Body of pancreas (tissue), 4 donors: ENCODE measurements at regions not wholly inside any gene's neighbourhood (a gene's known extent, or its start where the extent isn't known, plus 50 kb on each side); places are given as distances from the start of the nearest gene placed in this dataset.

Experiments
- ATAC-seq: fragments of 150-250 bp; one replicate; pipeline ENCODE4 v1.9.1; 2016
- DNase-seq, 4 donors: peaks; one replicate each; pipeline ENCODE4 v3.0.0-alpha.2; 2019
- H3K27ac ChIP-seq, 4 donors: fragments of 200-600 bp; sonication (generic); 1 replicate in 3 of 4; 2 replicates in 1 of 4; pipeline versions ENCODE4 v1.5.1 to v1.6.1; 2016 to 2019; ENCODE audit warnings: mild to moderate bottlenecking in 1 of 4, mixed read lengths in 1 of 4, moderate library complexity in 1 of 4
- H3K27me3 ChIP-seq, 2 donors: fragments of 200-600 bp; sonication (generic); one replicate each; pipeline ENCODE4 v1.6.0; 2016; ENCODE audit warnings: mild to moderate bottlenecking in 1 of 2
- H3K36me3 ChIP-seq, 2 donors: fragments of 200-600 bp; sonication (generic); replicated peaks in 1 of 2; 2 replicates each; pipeline ENCODE4 v1.5.1; 2016; ENCODE audit warnings: low read depth in 2 of 2; ENCODE audit not compliant: insufficient read depth in 1 of 2
- H3K4me1 ChIP-seq: fragments of 200-600 bp; sonication (generic); one replicate; pipeline ENCODE4 v1.6.0; 2016
- H3K4me3 ChIP-seq, 2 donors: fragments of 200-600 bp; sonication (generic); 1 replicate in 1 of 2; 2 replicates in 1 of 2; pipeline ENCODE4 v1.5.1; 2016 to 2019
- H3K9me3 ChIP-seq, 3 donors: fragments of 200-600 bp; sonication (generic); 1 replicate in 2 of 3; 2 replicates in 1 of 3; pipeline ENCODE4 v1.5.1; 2016
- POLR2A ChIP-seq, 3 donors: fragments of 450-650 bp; IDR thresholded peaks; one replicate each; pipeline ENCODE4 v1.6.1; 2016; ENCODE audit warnings: antibody characterized with exemption in 3 of 3, mild to moderate bottlenecking in 2 of 3
- WGBS, 2 donors: methylation state at CpG; one replicate each; pipeline ENCODE4 v1.1.5; 2017; 5-methylcytosine and 5-hydroxymethylcytosine counted together
- intact Hi-C: fragments of 100-400 bp; cut with DNase I; formaldehyde crosslinking; loops from one replicate; pipeline ENCODE4 v1.15.1; 2023
- TF ChIP-seq, protein P1 (sequence below), 7 experiments: fragments of 450-650 bp in 4 of 7; fragments of 200-600 bp in 3 of 7; sonication (generic) in 3 of 7; IDR thresholded peaks; one replicate each; pipeline ENCODE4 v1.5.1; 2016 to 2019; ENCODE audit warnings: antibody characterized with exemption in 7 of 7

DNA sequence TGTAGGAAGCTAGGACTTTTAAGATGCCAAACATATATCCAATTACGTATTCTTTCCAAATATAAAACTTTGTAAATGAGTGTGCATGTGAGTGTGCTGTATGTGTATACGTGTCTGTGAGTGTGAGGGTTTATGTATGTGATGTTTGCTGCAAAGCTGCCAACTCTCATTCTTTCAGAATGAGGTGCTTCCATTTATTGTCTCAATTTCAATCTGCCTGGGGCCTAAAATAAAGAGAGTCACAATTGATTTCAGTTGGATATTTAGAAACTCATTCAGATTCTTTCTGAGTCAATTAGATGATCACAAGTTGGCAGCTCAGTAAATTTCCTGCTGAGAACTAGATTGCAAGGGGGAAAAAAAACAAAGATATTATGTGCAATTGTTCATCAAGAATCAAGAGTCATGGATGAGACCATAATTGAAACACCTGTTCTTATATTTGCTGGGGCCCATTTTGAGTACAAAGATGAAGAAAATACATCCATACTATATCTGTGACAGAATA is 621.2 kb upstream of the ACVR2A start:
- Histone ChIP-seq H3K27me3 (no peaks in the 10 kb centered on the region), H3K4me1 (no peaks in the 10 kb centered on the region), H3K9me3 (no peaks in the 10 kb centered on the region), H3K27ac (no peak overlapping the region), H3K36me3 (no peaks in the 10 kb centered on the region), H3K4me3 (no peak overlapping the region)
- intact Hi-C loops = no loop called here
- TF ChIP-seq, protein P1, sequence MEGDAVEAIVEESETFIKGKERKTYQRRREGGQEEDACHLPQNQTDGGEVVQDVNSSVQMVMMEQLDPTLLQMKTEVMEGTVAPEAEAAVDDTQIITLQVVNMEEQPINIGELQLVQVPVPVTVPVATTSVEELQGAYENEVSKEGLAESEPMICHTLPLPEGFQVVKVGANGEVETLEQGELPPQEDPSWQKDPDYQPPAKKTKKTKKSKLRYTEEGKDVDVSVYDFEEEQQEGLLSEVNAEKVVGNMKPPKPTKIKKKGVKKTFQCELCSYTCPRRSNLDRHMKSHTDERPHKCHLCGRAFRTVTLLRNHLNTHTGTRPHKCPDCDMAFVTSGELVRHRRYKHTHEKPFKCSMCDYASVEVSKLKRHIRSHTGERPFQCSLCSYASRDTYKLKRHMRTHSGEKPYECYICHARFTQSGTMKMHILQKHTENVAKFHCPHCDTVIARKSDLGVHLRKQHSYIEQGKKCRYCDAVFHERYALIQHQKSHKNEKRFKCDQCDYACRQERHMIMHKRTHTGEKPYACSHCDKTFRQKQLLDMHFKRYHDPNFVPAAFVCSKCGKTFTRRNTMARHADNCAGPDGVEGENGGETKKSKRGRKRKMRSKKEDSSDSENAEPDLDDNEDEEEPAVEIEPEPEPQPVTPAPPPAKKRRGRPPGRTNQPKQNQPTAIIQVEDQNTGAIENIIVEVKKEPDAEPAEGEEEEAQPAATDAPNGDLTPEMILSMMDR (IDR thresholded peaks at IDR 0.05) = no peak
- no peak for ATAC-seq
- 90% methylated on average over 2 of the region's 2 CpGs for WGBS, 2 donors
- no peak for DNase-seq

- intact Hi-C loops = no loop called here
Measured at GRCh38 chr2:147223119-147223518, 621.7 kb upstream of the ACVR2A start.

GRCh38 chr2:147222506-147222905 is 622.3 kb upstream of the ACVR2A start:
- no peak for ATAC-seq
- DNase-seq = no peak

More at GRCh38 chr2:147223119-147223518, 621.7 kb upstream of the ACVR2A start:
- H3K4me3 ChIP-seq = no peak overlapping the region
- no peaks in the 10 kb centered on the region for H3K36me3 ChIP-seq
- no peaks in the 10 kb centered on the region for H3K9me3 ChIP-seq
- H3K27ac ChIP-seq = no peak overlapping the region
- ATAC-seq (no peak), DNase-seq (no peak)
- H3K4me1 ChIP-seq = no peaks in the 10 kb centered on the region
- H3K27me3 ChIP-seq = no peaks in the 10 kb centered on the region
- TF ChIP-seq, protein P1 (IDR thresholded peaks at IDR 0.05) = no peak
- no peak for TF ChIP-seq POLR2A (IDR thresholded peaks at IDR 0.05)

DNA sequence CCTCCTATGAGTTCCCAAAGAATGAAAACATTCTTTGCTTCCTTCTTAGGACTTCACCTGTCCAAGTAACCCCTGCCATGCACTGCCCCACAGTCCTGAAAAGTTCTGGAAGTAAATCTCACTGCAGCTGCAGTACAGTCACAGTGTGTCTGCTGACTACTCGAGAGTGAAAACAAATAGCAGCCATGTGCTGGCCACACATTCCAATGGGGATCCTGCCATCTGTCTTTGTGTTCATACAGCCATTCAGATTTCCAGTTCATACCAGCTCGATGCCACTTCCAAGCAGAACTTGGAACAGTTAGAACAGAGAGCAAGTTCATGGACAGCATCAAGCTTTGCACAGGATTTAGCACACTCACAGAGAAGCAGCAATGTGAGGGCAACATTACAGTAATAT is 629.9 kb upstream of the ACVR2A start:
- intact Hi-C loops = no loop called here
- Histone ChIP-seq H3K36me3 (no peaks in the 10 kb centered on the region), H3K9me3 (no peaks in the 10 kb centered on the region), H3K27me3 (no peaks in the 10 kb centered on the region), H3K4me3 (no peak overlapping the region), H3K27ac (no peak overlapping the region), H3K4me1 (no peaks in the 10 kb centered on the region)
- TF ChIP-seq, protein P1 (IDR thresholded peaks at IDR 0.05) = no peak
- no peak for TF ChIP-seq POLR2A (IDR thresholded peaks at IDR 0.05)
- ATAC-seq (no peak), DNase-seq (no peak)
- WGBS, 2 donors = 27 to 28% methylated on average over 2 of the region's 2 CpGs

More at GRCh38 chr2:147222506-147222905, 622.3 kb upstream of the ACVR2A start:
- Histone ChIP-seq H3K4me1 (no peaks in the 10 kb centered on the region), H3K9me3 (no peaks in the 10 kb centered on the region), H3K27ac (no peak overlapping the region), H3K36me3 (no peaks in the 10 kb centered on the region), H3K27me3 (no peaks in the 10 kb centered on the region), H3K4me3 (no peak overlapping the region)
- intact Hi-C loops = no loop called here
- TF ChIP-seq POLR2A (IDR thresholded peaks at IDR 0.05) = no peak
- TF ChIP-seq, protein P1 (IDR thresholded peaks at IDR 0.05) = no peak

DNA sequence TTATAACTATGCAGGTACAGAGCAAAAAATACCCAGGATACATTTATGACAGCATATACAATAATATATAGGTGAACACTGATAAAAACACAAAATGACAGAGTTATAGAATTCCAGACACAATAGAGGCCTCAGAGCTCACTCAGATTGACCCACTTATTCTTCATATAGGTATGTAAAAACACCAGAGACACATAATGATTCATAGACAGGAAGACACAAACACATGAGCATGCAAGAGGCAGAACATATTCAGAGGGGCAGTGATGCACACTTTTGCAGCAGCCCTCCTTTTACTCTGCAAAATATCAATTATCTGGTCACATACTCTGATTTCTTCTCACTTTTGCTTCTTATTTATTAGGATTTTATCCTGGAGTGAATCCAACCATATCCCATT is 633.3 kb upstream of the ACVR2A start:
- ATAC-seq (no peak), DNase-seq (no peak)
- Histone ChIP-seq H3K27ac (no peak overlapping the region), H3K27me3 (no peaks in the 10 kb centered on the region), H3K9me3 (no peaks in the 10 kb centered on the region), H3K4me1 (no peaks in the 10 kb centered on the region), H3K4me3 (no peak overlapping the region), H3K36me3 (no peaks in the 10 kb centered on the region)
- TF ChIP-seq, protein P1 (IDR thresholded peaks at IDR 0.05) = no peak
- TF ChIP-seq POLR2A (IDR thresholded peaks at IDR 0.05) = no peak
- intact Hi-C loops = no loop called here
